H1 (cell line): ENCODE measurements at regions not wholly inside any gene's neighbourhood (a gene's known extent, or its start where the extent isn't known, plus 50 kb on each side); places are given as distances from the start of the nearest gene placed in this dataset.

ENCODE experiments used
- CTCF ChIP-seq, 3 experiments: IDR thresholded peaks; 1 replicate in 2 of 3; 2 replicates in 1 of 3; pipeline versions ENCODE4 v1.5.1 to v1.6.1; 2011; ENCODE audit warnings: low read length in 3 of 3, mild to moderate bottlenecking in 3 of 3, inconsistent platforms in 2 of 3, low read depth in 1 of 3, moderate library complexity in 1 of 3; ENCODE audit not compliant: insufficient read depth in 1 of 3; ENCODE audit errors: control extremely low read depth in 1 of 3
- EP300 ChIP-seq, 2 experiments: IDR thresholded peaks; 1 replicate in 1 of 2; 2 replicates in 1 of 2; pipeline ENCODE4 v1.6.1; 2011 to 2012; ENCODE audit warnings: low read depth in 2 of 2, low read length in 2 of 2, mild to moderate bottlenecking in 2 of 2, borderline replicate concordance in 1 of 2, inconsistent platforms in 1 of 2, moderate library complexity in 1 of 2
- PHF8 ChIP-seq: fragments of 200-600 bp; sonication (generic); conservative IDR thresholded peaks from 2 replicates; pipeline ENCODE4 v1.7.1; 2012; ENCODE audit warnings: low read depth, mild to moderate bottlenecking, inconsistent platforms, low read length, moderate library complexity
- SIN3A ChIP-seq, 2 experiments: IDR thresholded peaks in 1 of 2; conservative IDR thresholded peaks in 1 of 2; 2 replicates each; pipeline ENCODE4 v1.6.1; 2011 to 2012; ENCODE audit warnings: low read length in 2 of 2, improper control_type of control experiment in 1 of 2, low read depth in 1 of 2, mild to moderate bottlenecking in 1 of 2
- SIRT6 ChIP-seq: IDR thresholded peaks from one replicate; pipeline ENCODE4 v1.7.1; 2012; ENCODE audit warnings: low read length, inconsistent platforms
- SUZ12 ChIP-seq: fragments of 200-600 bp; sonication (generic); IDR thresholded peaks from 2 replicates; pipeline ENCODE4 v1.6.1; 2012; ENCODE audit warnings: mild to moderate bottlenecking, inconsistent platforms, low read length, moderate library complexity, mixed read lengths
- ZNF274 ChIP-seq: IDR thresholded peaks from 2 replicates; pipeline ENCODE4 v1.7.0; 2012; ENCODE audit warnings: low read length, borderline replicate concordance; ENCODE audit errors: extremely low read depth

DNA sequence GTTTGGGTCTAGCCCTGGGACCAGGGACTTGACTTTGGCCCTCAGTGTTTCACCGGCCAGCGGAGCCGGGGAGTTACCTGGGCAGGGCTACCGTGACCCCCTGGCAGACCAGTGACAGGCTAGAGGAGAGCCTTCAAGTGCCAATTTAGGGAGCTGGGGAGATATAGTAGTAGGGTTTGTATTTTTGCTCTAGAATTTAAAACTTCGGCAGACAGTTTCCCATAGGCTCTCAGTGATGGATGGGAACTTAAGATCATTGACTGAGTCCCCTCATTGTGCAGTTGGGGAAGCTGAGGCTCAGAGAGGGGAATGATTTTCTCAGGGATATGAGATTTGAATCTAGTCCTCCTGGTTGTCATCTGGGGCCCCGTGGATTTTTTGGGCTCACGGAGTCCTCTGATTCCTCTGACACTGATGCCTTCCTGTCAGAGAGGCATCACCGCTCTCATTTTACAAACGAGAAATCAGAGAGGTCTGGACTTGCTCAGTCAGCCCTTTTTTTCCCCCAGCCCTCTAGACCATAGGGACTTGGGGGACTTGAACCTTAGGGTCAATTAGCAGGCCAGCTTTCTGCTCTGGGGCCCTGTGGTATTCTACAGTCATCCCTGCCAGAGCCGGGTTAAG lies 58.3 kb upstream of the ACOT11 start (continued):
- TF ChIP-seq EP300 (IDR thresholded peaks at IDR 0.05; ENCODE audit: borderline replicate concordance in 1 of 2, low read depth in 2 of 2, low read length in 2 of 2) (no peak), PHF8 (no peak), CTCF (IDR thresholded peaks at IDR 0.05; ENCODE audit: control extremely low read depth in 1 of 3, insufficient read depth in 1 of 3, low read depth in 1 of 3, low read length in 3 of 3) (no peak), SIRT6 (no peak), SIN3A (conservative IDR thresholded peaks at IDR 0.05 in 1 of 2, IDR thresholded peaks at IDR 0.05 in 1 of 2; ENCODE audit: low read depth in 1 of 2, low read length in 2 of 2) (no peak), ZNF274 (no peak), SUZ12 (no peak)
